COR-L47 (cell line): ENCODE measurements at regions not wholly inside any gene's neighbourhood (a gene's known extent, or its start where the extent isn't known, plus 50 kb on each side); places are given as distances from the start of the nearest gene placed in this dataset.
"Not testable (repeated sequence)": the region's sequence is repeated elsewhere in the genome, so short reads cannot be mapped to it uniquely, and the experiment has no call there.

Experiments used
- DNase-seq: peaks from one replicate; lab custom pipeline; 2025; lab: John Stamatoyannopoulos, UW

DNA sequence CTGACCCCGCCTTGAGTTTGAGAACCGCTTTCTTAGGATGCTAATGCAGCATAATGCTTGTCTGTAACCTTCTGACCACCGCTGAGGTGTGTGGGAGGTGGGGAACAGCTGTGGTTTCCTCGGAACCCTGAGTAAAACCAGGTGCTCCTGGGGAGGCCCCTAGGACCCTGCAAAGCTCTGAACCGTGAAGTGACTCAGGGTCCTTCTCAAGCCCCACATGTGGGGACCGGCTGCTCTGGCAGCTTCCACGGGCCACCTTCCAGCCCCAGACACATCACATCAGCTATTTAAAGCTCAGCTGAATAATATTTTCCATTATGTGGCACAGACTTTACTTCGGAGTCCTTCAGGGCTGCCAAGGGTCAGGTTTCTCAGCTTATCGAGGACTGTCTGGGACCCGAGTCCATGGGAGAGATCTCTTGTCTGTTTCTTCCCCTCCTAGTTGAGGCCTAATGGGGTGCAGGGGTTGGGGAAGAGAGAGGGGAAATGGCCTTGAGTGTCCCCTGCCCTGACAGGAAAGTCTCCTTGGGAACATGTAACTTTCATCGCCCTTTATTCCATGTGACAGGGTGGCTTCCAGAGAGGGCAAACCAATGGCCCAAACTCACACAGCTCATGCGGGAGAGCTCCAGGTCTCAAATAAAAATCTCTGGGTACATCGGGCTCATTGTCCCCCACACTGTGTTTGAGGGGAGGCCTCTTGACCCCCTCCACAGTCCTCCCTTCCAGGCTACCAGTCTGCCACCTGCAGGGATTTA is 186.1 kb upstream of the SLC24A3 start:
- no peak for DNase-seq

DNA sequence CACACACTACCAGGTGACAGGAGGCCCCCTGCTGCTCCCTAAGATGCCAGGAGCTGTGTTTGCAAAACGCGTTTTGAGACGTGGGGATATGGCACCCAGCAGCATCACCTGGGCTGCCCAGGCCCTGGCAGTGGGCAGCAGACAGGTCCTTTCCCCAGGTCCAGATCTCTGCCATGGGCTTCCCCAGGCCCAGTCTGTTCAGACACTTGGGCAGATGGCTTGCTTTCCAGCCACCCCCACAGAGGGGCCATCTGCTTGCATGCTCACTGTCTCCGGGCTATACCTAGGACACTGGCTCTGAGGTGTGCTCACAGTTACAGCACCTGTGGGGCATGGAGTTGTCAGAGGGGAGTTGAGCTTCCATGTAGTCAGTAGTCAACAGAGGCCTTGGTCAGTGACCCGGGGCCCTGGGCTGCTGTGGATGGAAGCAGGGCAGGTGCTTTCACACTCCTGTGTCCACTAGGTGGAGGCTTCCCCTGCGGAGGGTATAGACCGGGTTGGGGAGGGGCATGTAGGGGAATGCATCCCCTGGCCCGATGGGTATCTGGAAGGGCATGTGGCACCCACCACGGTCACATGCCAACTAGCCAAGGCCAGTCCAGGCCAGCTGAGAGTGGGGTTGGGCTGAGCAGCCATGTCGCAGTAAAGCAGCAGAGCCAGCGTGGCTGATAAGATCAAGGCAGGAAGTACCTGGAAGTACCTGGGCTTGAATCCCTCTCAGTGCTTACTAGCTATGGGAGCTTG is 185.4 kb upstream of the SLC24A3 start:
- DNase-seq, result no peak

DNA sequence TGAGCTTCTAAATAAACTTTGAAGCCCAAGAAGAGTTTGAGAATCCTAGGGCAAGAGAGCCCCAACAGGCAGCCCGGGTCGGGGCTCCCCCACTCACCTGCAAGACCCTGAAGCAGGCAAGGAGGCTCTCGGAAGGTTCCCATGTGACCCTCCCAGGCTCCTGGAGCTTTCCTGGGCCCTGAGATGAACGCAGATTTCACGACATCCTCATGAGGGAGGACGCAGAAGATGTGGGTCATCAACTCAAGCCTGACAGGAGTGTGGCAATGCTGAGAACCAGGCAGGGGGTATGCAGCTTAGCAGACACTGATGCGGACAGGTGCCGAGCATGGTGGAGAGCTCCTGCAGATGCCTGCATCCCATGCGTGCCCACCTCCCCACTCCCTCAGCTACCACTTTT is 184.5 kb upstream of the SLC24A3 start:
- no peak for DNase-seq

DNA sequence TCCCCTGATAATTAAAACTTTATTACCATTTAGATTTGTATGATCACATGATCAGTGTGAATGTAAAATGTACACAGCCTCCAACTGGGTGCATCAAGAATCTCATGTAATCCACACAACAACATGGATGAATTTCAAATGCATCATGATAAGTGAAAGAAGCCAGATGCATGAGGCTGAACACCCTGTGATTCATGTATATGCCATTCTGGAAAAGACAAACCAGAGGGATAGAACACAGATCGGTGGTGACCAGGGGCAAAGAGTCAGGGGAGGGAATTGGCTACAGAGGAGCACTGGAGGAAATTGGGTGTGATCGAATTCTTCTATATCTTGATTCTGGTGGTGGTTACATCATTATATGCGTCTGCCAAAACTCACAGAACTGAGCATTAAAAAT is 170.7 kb upstream of the SLC24A3 start:
- DNase-seq, result no peak

DNA sequence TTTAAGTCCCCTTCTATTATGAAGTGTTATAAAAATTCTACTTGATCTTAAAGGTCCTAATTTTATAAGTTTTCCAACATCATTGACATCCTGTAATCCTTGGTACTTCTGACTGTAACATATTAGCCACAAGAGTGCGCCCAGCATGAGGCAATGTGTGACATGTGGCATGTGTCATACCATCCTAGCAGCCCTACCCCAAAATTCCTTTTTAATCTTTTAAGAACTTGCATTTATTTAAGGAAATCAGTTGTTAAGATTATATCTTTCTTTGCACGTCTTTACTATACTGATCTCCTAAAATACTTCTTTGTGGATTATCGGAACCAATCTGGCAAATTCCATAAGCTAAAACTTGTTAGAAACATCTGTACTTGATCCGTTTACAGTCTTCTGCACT is 167.1 kb upstream of the SLC24A3 start:
- no peak for DNase-seq

DNA sequence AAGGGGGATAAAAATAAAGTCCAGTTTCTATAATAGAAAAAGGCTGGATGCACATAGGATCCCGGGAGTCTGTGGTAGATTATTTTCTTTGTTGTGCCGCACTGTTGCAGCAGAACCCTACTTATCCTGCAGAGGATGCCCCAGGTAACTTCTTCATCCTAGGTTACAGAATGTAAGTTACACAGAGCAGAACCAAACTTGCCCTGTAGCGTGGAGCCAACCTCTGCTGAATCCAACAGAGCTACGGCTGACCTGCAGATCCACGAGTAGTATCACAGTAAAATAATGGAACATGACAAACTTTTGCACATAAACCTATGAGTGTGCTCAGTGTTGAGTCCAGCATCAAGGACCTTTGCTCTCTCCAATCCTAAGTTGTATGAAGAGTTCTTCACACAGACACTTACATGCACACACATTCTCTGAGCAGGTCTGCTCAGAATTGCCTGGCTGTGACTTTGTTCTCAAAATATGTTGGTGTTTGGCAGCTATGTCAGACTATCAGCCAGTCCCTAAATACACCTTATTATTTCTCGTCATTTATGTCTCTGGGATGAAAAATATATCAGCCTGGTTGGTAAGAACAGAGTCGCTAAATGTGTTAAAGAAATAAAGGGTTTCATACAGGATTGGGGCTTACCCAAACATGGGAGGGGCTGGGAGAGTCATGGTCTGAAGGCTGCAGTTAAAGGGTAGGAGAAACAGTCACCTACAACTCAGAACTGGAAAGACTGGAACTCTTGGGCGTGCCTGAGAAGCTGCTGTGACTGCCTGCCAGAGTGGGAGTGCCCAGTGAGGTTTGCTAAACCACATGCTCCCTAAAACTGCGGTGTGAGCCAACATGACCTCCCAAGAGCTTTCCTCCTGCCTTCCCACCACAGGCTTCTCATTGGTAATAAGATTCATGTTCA is 165.1 kb upstream of the SLC24A3 start:
- no peak for DNase-seq

DNA sequence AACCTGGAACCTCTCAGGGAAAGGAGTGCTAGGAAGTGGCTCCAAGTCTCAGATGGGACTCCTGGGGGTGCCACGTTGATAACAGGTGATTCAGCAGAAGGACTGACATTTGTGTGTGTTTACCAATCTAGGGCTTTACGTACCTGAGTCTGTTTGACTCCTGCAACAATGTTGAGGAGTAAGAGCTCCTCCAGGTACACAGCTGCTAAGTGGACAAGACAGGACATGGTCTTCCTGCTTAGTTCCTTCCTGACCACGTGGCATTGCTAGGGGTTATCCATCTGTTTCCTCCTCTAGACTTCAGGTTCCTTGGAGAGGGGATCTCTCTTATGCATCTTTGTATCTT is 164.5 kb upstream of the SLC24A3 start:
- DNase-seq, result no peak

DNA sequence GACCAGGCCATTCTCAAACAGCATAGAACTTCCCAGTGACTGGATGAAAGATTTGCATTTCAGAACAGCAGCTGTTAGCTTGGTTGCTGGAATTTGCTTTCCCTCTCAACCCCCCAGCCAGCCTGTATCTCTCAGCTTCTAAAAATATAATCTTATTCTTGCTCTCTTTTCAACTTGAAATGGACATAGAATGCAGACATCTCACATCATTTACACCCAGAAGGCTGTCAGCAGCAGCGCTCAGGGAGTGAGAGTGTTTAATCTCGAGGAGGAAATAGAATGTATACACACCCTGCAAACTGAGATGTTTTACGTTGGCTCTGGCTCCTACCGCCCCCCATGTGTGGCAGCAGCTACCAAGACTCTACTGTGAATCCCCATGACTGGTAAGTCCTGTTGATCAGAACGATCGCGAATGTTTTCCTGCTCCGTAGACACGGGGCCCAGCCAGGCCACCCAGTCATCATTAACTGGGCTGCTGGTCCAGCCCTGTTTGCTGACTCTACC is 163.4 kb upstream of the SLC24A3 start:
- DNase-seq, result no peak

DNA sequence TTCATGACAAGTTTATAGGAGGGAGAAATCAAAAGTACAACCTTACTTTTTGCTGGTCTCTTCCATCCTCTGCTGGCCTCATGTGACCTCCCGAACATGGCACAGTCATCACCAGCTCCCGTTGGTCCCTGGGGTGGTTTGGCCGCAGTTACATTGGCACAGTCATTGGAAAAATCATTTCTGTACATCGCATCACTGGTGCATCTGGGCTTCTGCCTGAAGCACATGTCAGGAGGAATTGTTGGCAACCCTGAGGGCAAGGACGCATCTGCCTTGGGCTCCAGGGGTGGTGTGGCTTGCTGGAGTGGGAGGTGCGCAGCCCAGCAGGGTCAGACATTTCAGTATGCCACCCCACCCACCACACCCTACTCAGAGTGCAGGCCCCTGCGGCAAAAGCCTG is 162.9 kb upstream of the SLC24A3 start:
- no peak for DNase-seq

DNA sequence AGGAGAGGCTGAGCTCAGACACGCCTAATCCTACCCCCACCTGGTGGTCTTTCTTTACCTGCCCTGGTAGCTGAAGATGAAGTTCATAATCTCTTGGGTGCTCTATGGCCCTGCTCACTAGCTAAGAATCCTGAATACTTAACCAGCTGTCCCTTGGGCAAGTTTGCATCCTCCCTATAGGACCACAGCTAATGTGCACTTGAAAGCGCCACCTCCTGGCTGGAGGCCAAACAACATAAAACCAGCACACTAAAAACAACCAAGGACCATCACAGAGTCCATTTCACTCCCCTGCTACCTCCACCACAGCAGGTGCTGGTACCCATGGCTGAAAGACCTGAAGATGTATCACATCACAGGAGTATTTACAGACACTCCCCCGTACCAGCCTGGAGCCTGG is 155.5 kb upstream of the SLC24A3 start:
- no peak for DNase-seq

DNA sequence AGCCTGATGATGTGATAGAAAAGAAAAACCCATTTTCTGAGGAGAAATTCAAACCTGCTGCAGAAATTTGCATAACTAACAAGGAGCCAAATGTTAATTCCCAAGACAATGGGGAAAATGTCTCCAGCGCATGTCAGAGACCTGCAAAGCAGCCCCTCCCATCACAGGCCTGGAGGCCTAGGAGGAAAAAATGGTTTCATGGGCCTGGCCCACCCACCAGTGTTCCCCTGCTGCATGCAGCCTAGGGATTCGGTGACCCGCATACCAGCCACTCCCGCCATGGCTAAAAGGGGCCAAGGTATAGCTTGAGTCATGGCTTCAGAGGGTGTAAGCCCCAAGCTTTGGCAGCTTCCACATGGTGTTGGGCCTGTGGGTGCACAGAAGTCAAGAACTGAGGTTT is 147.7 kb upstream of the SLC24A3 start:
- not testable (repeated sequence) for DNase-seq

DNA sequence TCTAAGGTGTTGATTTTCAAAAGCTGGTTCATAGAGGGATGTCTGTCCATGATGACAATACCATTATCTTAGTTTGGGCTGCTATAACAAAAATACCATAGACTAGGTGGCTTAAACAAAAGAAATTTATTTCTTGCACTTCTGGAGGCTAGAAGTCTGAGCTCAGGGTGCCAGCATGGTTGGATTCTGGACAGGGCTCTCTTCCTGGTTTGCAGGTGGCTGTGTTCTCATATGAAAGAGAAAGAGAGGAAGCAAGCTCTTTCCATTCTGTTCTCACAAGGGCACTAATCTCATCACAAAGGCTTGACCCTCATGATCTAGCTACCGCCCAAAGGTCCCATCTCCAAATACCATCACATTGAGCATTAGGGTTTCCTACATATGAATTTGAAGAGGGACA is 144.5 kb upstream of the SLC24A3 start:
- DNase-seq, result no peak

DNA sequence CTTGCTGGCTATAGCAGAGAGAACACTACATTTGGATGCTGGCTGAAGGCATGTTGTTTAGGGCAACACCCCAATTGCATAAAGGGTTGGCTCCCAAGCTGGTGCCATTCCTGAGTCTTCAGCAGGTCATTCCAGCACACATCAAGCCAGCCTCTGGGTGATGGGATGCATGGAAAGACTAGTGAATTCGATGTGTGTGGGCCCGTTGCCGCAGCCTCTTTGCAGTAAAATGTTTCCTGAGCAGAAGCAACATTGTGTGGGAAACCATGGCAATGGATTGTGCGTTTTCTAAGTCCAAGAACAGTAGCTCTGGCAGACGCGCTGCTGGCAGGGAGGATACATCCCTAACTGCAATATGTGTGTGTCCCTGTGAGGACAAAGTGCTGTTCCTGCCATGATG is 142.4 kb upstream of the SLC24A3 start:
- DNase-seq, result no peak

DNA sequence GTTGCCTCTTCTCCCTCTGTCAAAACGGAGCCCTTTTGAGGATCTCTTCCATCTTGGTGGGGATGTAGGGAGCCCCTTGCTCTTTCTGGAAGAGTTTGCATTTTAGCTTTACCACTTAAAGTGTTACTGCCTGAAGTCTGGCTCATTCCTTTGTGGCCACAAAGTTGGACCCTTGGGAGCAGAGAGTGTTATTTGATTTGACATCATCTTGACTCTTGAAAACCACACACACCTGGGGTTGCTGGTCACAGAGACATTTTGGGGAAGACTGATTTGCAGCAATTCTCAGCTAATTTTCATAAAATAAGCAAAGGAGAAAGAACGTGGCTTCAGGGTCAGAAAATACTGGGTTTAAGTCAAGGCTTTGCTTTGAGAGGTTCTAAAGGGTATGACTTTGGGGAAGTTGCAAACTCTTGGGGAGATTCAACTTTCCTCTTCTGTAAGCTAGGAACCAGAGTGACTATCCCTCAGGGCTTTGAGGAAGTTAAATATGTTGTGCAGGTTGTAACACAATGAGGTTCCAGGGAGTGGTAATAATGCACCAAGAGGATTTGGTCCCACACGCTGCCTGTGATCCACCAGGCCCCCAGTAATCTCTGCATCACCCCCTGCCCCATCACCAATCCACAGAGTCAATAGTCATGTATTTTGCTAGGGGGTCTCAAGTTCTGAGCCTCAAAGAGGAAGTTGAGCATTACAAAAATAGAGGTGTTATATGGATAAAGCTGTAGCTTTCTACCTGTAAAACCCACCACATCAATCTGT is 141.6 kb upstream of the SLC24A3 start:
- DNase-seq, result no peak

DNA sequence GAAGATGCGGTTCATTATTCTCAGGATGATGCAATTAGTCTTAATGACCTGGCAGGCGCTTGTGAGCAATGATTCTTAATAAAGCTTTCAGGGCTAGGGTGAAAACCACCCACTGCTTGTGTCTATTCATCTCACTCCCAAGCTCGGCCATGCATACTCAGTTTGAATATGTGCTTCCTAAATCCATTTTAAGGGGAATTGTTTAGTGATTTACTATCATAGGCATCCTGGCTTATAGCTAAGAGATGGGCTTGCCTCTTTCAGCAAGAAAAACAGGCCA is 141.1 kb upstream of the SLC24A3 start:
- no peak for DNase-seq

DNA sequence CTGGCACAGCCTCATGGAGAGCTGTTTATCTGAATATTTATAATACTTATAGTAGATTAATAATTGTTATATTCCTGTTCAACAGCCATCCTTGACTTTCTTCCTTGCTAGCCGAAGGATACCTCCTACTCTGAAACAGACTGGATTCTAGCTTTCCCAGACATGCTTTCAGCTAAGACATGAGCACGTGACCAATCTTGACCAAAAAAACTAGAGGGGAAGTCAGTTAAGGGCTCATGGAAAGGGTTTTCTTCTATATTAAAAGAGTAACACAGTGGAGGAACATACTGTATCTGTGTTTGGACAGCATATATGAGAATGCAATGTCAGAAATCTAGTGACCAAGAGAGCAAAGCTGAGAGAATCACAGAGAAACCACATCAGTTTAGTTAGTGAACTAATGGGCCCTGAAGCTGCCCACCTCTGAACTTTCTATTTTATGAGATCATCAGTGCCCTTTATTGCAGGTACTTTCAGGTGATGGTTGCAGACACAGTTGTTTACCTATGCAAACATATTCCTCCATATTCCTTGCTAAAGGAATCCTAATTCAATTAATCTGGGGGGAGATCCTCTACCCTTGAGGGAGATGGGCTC is 140.4 kb upstream of the SLC24A3 start:
- DNase-seq, result no peak

DNA sequence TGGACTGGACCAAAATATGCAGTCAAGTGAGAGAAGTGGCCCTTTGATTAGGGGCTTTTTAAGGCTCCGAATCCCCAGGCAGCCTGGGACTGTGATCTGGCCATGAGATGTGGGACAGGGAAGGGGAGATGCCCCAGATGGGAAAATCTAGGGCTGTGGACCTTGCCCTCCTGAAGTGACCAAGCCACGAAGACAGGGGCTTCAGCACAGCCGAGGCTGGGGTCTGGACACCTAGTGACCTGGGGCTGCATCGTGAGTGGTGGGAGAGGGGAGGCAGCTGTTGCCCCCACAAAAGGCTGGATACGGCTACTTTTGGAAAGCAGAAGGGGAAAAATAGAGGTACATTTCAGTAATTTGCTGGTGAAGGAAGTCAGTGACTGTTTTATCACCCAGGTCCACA is 139.5 kb upstream of the SLC24A3 start:
- DNase-seq, result no peak

DNA sequence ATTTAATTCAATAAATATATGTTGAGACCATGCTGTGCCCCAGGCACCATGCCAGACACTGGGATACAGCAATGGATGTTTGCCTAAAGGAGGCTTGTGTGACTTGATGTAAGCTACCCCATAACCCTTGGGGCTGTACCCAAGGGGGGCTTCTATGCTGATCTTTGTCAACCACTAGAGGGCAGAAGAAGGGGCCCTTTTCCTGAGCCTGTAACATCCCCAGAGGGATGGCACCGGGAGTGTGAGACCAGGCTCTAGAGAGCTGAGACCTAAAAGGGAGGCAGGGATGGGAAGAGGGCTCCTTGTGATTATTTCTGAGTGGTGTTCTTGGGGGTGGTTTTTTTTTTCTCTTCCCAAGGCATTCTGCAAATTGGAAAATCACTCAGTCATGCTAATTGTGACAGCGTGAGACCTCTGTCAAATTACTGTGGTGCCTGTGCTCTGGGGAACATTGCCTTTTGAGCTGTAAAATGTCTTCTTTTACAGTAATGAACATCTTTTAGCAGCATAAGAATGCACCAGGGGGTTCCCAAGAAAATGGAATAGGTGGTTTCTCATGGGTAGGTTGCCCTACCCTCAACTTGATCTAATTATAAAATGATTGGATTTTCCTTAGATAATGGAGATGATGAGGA is 138.7 kb upstream of the SLC24A3 start:
- no peak for DNase-seq

DNA sequence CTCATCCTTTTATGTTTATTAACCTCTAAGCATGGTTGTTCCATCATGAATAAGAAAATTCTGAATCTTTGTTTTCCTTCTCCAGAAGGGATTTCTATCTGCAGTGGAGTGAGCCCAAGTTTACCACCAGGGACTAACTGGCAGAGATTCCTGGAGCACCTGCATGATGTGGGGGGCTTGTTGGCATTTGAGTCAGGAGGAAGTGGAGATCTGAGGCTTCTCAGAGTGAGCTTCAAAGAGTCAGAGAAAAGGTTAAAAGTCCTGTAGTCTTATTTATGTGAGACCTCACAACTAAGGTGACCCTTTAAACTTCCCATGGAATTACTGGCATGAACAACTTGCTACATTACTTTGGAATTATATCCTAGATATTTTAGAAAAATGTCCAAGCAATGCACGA is 138.1 kb upstream of the SLC24A3 start:
- no peak for DNase-seq

DNA sequence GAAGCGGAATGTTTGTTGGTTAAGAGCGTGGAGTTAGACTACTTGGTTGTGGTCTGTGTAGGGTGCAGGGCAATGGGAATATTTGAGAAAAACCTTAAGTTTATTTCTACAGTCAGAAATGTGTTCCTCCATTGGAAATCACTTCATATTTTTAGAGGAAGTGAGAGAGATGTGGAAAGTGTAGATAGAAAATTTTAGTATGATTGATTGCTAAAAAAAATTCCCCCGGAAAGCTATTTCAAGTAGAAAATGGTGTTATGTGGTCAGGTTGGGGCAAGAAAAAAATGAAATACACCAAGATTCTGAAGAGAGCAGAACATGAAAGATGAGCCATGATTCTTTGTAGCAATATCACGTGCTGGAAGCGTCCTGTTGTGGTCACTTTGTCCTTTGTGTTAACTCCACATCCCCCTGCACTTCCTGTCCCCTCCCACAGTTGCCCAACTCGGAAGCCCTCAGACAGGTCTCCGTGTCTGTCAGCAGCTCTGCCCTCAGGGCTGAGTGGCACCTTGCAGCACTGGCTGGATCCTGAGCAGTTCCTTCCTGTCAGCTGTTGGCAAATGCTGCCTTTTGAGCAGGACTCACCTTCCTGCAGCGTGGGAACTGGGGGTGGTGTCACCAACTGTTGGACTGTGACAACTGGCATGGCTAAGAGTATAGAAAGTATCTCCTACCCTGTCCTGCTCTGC is 137.5 kb upstream of the SLC24A3 start:
- DNase-seq, result no peak
